ENCODE measurements at regions not wholly inside any gene's neighbourhood (a gene's known extent, or its start where the extent isn't known, plus 50 kb on each side); places are given as distances from the start of the nearest gene placed in this dataset.

- TF ChIP-seq PKNOX1 (IDR thresholded peaks at IDR 0.05) (no peak), ELF4 (IDR thresholded peaks at IDR 0.05) (no peak), BHLHE40 (IDR thresholded peaks at IDR 0.05; ENCODE audit: borderline replicate concordance) (no peak), SP1 (IDR thresholded peaks at IDR 0.05) (no peak), CTBP1 (IDR thresholded peaks at IDR 0.05; ENCODE audit: borderline replicate concordance) (no peak), SUZ12 (IDR thresholded peaks at IDR 0.05) (no peak), ZNF384 (IDR thresholded peaks at IDR 0.05) (no peak), TARDBP (IDR thresholded peaks at IDR 0.05) (no peak)
Observed at GRCh38 chr7:16271355-16271915, 149.9 kb downstream of the CRPPA start.
